Stimulated activated CD4-positive, alpha-beta T cell treated with anti-CD3 and anti-CD28 coated beads, Interleukin-4, amount 100 ng/mL, for 4 hours (primary cell): ENCODE measurements at regions not wholly inside any gene's neighbourhood (a gene's known extent, or its start where the extent isn't known, plus 50 kb on each side); places are given as distances from the start of the nearest gene placed in this dataset.
A peak's percentile ranks its signal among the peaks of the same experiment; 100 is the strongest.

Source experiments
- DNase-seq, 2 experiments: peaks; one replicate each; pipeline ENCODE4 v3.0.0-alpha.2; 2020

DNA sequence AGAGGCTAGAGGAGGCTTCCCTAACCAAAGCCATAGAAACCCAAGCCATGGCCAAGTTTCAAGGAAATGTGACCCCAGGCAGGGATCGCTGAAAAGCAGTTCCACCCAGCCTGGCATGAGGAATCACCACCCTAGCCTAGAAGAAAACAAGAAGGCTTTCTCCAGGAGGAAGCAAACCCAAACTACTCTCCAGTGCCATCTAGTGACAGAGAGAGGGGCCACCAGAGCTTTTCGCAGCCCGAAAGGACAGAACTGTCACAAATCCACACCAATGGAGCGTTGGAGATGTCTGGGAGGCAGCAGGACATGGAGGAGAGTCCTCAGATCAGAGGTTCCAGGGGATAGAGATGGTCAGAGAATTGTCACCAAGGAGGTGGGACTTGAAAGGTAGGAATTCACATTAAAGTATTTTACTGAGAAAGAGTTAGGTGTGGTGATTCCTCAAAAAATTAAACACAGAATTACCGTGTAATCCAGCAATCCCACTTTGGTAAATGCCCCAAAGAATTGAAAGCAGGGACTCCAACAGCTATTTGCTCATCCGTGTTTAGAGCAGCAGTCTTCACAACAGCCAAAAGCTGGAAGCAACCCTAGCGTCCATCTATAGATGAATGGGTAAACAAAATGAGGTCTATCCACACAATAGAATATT lies 67.3 kb upstream of the NUP50 start:
- DNase-seq: peak; percentile 26 to 27

DNA sequence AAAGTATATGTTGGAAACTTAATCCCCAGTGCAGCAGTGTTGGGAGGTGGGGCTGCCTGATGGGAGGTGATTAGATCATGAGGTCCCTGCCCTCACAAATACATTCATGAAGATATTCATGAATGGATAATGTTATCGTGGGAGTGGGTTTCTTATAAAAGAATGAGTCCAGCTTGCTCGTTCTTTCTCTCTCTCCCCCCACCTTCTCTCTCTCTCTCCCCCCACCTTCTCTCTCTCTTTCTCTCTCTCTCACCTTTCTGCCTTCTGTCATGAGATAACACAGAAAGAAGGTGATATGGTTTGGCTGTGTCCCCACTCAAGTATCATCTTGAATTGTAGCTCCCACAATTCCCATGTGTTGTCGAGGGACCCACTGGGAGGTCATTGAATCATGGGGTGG lies 66.7 kb upstream of the NUP50 start:
- DNase-seq: no peak

DNA sequence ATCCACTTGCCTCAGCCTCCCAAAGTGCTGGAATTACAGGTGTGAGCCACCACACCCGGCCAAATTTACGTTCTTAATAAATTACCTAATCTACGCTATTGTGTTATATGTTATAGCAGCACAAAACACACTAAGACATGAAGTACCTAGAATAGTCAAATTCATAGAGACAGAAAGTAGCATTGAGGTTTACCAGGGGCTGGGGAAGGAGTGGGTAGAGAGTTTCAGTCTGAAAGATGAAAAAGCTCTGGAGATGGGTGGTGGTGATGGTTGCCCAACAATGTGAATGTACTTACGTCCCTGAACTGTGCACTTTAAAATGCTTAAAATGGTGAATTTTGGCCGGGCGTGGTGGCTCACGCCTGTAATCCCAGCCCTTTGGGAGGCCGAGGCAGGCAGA lies 65.7 kb upstream of the NUP50 start:
- DNase-seq: no peak

DNA sequence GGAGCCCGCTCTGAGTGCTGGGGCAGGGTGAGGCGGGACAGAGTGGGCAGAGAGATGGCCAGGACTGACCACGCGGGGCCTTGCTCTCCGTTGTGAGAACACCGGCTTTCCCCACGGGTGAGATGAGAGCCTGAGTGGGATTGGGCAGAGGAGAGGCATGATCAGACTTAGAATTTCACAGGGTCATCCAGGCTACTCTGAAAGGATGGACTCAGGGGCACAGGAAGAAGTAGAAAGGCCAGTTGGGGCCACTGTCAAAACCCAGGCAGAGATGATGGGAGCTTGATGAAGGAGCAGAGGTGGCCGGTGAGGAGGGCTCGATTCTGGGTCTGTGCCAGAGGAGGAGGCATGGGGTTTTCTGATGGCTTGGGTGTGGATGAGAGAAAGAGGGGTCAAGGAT lies 63.8 kb upstream of the NUP50 start:
- DNase-seq: no peak

DNA sequence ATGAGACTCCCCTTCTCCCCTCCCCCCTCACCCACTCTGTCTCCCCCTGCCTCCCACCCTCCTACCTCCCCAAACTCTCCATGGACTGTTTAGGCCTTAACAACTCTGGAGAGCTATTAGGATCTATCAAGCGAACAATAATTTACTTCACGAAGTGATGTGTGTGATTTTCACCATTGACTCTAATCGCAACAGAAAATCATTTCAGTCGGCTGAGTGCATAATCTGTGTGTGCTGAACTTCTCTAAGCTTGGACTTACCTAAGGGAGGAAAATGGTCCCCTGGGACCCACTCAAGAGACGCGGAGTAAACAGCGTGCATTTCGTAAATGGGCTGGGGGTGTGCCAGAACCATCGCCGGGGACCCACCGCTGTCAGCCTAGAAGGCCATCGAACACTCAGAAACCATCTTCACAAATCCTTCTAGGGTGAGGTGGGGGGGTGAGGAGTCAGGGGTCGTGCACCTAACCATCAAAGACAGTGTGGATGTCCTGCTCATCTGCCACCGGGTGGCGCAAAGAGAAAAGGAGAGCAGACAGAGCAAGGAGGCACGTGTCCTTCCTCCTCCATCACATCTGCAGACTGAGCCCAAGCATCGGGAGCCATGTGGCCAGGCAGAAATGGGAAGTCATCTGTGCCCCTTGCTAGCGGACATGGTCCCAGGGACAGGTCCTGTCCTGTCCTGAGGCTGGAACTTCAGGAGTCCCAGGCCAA lies 62.1 kb upstream of the NUP50 start:
- DNase-seq: peak; percentile 4 to 5

DNA sequence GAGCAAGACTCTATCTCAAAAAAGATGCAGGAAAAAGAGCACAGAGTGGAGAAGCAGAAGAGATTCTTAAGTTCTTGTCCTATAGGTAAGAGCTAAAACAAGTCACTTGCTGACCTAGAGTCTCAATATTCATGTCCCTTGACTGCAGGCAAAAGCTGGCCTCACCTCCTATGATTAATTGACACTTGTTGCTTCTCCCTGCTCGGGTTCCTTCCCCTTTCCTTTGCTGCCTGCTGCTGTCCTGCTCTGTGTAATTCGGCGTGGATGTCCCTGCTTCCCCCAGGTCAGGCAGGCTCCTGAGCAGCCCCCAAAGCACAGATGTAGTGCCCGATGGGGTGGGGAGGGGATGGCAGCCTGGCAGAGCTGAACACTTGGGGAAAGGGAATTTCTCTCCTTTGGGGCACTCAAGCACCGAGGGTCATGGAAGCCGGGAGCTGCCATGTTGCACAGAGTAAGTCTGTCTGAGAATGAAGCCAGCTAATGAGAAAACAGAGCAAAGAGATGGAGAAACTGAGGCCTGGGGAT lies 60.8 kb upstream of the NUP50 start:
- no peak for DNase-seq

DNA sequence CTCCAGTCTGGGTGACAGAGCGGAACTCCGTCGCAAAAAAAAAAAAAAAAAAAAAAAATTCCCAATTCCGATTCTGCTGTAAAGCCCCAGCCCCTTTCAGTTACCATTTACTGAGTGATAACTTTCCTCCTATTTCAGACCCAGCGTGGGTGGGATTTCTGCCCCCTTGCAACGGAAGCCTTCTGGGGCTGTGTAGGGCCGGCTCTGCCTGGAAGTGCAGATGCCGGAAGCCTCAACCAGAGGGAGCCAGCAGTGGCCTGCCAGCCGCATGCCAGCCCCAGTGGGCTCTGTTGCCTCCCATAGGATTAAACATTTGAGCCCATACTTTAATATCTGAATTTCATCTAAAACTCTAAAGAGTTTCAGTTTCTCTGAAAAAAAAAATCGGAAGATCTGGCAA lies 60.0 kb upstream of the NUP50 start:
- DNase-seq: no peak

DNA sequence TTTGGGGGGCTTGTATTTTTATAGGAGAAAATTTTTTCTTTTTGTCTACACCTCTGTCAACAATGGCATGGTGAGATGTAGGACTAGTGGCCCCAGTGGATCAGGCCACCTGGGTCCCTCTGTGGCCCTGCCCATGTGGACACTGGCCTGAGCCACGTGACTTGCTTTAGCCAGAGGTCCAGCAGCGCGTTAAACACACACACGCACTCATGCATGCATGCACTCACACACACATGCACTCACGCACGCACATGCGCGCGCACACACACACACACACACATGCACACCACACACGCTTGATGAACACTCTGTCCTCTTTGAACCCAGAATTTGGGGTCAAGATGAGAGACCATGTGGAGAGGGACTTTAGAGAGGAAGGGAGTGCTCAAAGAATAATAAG lies 59.4 kb upstream of the NUP50 start:
- no peak for DNase-seq

DNA sequence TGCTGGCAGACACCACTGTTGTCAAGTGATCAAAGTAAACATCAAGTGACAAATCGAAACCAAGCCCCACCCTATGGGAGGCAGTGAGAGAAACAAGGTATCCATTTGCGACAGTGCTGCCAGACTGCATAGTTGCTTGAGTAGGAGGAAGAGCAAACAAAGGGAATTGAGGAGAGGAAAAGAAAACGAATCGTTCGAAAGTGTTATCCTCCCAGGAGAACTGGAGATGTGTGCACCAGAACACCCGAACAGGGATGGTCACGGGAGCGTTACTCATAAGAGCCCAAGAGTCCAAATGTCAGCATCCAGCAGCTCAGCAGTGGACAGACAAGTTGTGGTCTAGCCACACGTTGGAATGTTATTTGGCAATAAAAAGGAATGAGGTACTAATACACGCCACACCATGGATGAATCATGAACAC lies 58.4 kb upstream of the NUP50 start:
- DNase-seq: no peak

DNA sequence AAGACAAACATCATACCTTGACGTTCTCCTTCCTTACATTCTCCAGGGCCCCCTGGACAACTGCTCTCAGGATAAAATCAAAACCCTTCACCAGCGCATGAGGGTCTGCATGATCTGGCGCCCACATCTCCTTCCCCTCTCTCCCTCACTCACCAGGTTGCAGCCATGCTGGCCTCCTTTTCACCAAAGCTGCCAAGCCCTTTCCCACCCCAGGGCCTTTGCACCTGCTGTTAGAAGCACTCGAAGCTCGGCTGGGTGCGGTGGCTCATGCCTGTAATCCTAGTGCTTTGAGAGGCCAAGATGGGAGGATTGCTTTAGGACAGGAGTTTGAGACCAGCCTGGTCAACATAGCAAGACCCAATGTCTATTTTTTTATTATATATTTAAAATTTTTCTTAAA lies 56.1 kb upstream of the NUP50 start:
- no peak for DNase-seq

DNA sequence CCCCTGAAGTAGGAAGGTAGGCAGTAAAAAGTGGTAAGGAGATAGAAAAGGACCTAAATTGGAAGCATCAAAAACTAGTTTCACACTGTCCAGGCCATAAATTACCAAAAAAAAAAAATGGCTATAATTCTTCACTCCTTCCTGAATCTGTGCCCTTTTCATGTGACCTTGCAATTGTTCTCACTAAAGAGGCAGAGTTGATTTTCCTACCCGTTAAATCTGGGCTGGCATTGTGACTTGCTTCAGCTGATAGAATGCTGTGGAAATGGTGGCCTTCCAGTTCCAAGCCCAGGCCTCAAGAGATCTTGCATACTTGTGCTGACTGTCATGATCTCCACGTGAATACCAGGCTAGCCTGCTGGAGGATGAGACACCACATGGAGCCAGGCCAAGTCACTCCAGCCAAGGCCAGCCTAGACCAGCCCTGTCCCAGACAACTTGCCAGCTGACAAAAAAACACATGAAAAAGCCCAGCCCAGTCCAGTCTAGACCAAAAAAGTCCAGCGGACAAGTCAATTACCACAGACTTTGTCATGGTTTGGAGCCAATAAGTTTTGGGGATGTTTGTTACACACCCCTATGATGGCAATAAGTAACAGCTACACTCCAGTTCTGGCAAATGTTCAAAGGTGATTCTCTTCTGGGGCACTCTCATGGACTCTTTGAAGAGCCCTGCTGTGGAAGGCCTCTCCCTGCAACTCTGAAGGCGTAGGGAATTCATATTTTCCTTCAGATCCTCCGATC lies 51.4 kb upstream of the NUP50 start:
- DNase-seq: no peak
